Left hindlimb (tissue), 1 donor: ENCODE measurements at regions not wholly inside any gene's neighbourhood (a gene's known extent, or its start where the extent isn't known, plus 50 kb on each side); places are given as distances from the start of the nearest gene placed in this dataset.
"Not testable (repeated sequence)": the region's sequence is repeated elsewhere in the genome, so short reads cannot be mapped to it uniquely, and the experiment has no call there.

ENCODE experiments used
- DNase-seq: peaks from one replicate; pipeline ENCODE4 v3.0.0-alpha.2; 2018

- DNase-seq = peak; percentile 9
Observed at GRCh38 chr10:133785846-133786602, 159.4 kb upstream of the FRG2B start.

GRCh38 chr10:133785178-133785577 lies 158.6 kb upstream of the FRG2B start:
- not testable (repeated sequence) for DNase-seq

DNA sequence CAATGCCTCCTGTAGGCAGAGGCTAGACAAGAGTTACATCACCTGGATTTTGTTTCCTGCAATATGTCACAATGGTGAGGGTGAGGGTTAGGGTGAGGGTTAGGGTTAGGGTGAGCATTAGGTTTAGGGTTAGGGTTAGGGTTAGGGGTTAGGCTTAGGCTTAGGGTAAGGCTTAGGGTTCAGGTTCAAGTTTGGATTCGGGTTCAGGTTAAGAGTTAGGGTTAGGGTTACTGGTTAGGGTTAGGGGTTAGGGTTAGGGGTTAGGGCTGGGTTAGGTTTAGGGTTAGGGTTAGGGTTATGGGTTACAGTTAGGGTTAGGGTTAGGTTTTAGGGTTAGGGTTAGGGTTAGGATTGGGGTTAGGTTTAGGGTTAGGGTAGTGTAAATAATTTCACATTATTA lies 138.7 kb upstream of the FRG2B start:
- DNase-seq = not testable (repeated sequence)

DNA sequence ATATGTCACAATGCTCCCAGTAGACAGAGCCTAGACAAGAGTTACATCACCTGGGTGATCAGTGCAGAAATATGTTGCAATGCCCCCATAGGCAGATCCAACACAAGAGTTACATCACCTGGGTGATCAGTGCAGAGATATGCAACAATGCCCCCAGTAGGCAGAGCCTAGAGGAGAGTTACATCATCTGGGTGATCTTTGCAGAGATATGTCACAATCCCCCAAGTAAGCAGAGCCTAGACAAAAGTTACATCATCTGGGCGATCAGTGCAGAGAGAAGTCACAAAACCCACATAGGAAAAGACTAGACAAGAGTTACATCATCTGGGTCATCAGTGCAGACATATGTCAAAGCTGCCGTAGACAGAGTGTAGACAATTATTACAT lies 138.2 kb upstream of the FRG2B start:
- not testable (repeated sequence) for DNase-seq

- peak; percentile 0 for DNase-seq
Observed at GRCh38 chr10:133763875-133764822, 137.6 kb upstream of the FRG2B start.

- DNase-seq = not testable (repeated sequence)
Observed at GRCh38 chr10:133763190-133763589, 136.6 kb upstream of the FRG2B start.

- DNase-seq = not testable (repeated sequence)
Observed at GRCh38 chr10:133753545-133753944, 127.0 kb upstream of the FRG2B start.
